ENCODE measurements at regions not wholly inside any gene's neighbourhood (a gene's known extent, or its start where the extent isn't known, plus 50 kb on each side); places are given as distances from the start of the nearest gene placed in this dataset.

GRCh38 chr19:28046932-28047331 is 1166.0 kb downstream of the UQCRFS1 start:
- DNase-seq (ENCODE audit: extremely low spot score), result no peak
- TF ChIP-seq CTCF (IDR thresholded peaks at IDR 0.05; ENCODE audit: control extremely low read depth, extremely low read depth, low read depth, missing control alignments), result no peak
- ChIA-PET CTCF (interaction anchor here (0.7 to 1.8 kb wide), 4 partner anchors 11 to 73 kb away, joined by 3 to 5 read pairs (median 4); no protein-coding TSS in a partner anchor), POLR2A (no interaction called here)

- POLR2A ChIA-PET, result no interaction called here
These were observed 1167.3 kb downstream of the UQCRFS1 start for GRCh38 chr19:28045621-28046020.

GRCh38 chr19:28044477-28044876 is 1168.5 kb downstream of the UQCRFS1 start:
- CTCF ChIA-PET, result interaction anchor here (0.9 to 1.9 kb wide), 3 partner anchors 14 to 28 kb away, joined by 3 to 6 read pairs (median 5); no protein-coding TSS in a partner anchor
- TF ChIP-seq CTCF (IDR thresholded peaks at IDR 0.05; ENCODE audit: control extremely low read depth, extremely low read depth, low read depth, missing control alignments), result no peak
- DNase-seq (ENCODE audit: extremely low spot score), result no peak
- POLR2A ChIA-PET, result no interaction called here

More at GRCh38 chr19:28045621-28046020, 1167.3 kb downstream of the UQCRFS1 start:
- no peak for TF ChIP-seq CTCF (IDR thresholded peaks at IDR 0.05; ENCODE audit: control extremely low read depth, extremely low read depth, low read depth, missing control alignments)
- CTCF ChIA-PET, result interaction anchor here (0.8 to 1.9 kb wide), 2 partner anchors 13 to 19 kb away, joined by 3 to 6 read pairs; no protein-coding TSS in a partner anchor
- no peak for DNase-seq (ENCODE audit: extremely low spot score)

GRCh38 chr19:28042516-28042915 is 1170.4 kb downstream of the UQCRFS1 start:
- ChIA-PET CTCF (no interaction called here), POLR2A (no interaction called here)
- TF ChIP-seq CTCF (IDR thresholded peaks at IDR 0.05; ENCODE audit: control extremely low read depth, extremely low read depth, low read depth, missing control alignments), result no peak
- no peak for DNase-seq (ENCODE audit: extremely low spot score)

GRCh38 chr19:28039677-28040381 is 1173.1 kb downstream of the UQCRFS1 start:
- no peak for TF ChIP-seq CTCF (IDR thresholded peaks at IDR 0.05; ENCODE audit: control extremely low read depth, extremely low read depth, low read depth, missing control alignments)
- CTCF ChIA-PET, result interaction anchor here (1.2 to 2.2 kb wide), 2 partner anchors 20 to 27 kb away, joined by 3 to 6 read pairs; no protein-coding TSS in a partner anchor
- POLR2A ChIA-PET, result no interaction called here
- DNase-seq (ENCODE audit: extremely low spot score), result no peak

GRCh38 chr19:28037186-28037585 is 1175.8 kb downstream of the UQCRFS1 start:
- ChIA-PET POLR2A (no interaction called here), CTCF (interaction anchor here (1.4 to 1.7 kb wide), 2 partner anchors 11 to 25 kb away, joined by 5 to 6 read pairs; no protein-coding TSS in a partner anchor)
- no peak for TF ChIP-seq CTCF (IDR thresholded peaks at IDR 0.05; ENCODE audit: control extremely low read depth, extremely low read depth, low read depth, missing control alignments)
- DNase-seq (ENCODE audit: extremely low spot score), result no peak
